ENCODE measurements at regions not wholly inside any gene's neighbourhood (a gene's known extent, or its start where the extent isn't known, plus 50 kb on each side); places are given as distances from the start of the nearest gene placed in this dataset.

- TF ChIP-seq CTCF (IDR thresholded peaks at IDR 0.05; ENCODE audit: low read depth, low read length, missing input control) (no peak), YY1 (IDR thresholded peaks at IDR 0.05) (no peak), RAD21 (IDR thresholded peaks at IDR 0.05) (no peak), SP1 (IDR thresholded peaks at IDR 0.05) (no peak), JUND (IDR thresholded peaks at IDR 0.05) (no peak), REST (IDR thresholded peaks at IDR 0.05) (no peak), ATF3 (IDR thresholded peaks at IDR 0.05) (no peak), TAF1 (conservative IDR thresholded peaks at IDR 0.05) (no peak)
Observed at GRCh38 chr15:62976301-62976881, 66.2 kb upstream of the TPM1 start.

All from liver (tissue), 3 donors.